Suprapubic skin (tissue), 4 donors: ENCODE measurements at regions not wholly inside any gene's neighbourhood (a gene's known extent, or its start where the extent isn't known, plus 50 kb on each side); places are given as distances from the start of the nearest gene placed in this dataset.

Source experiments
- DNase-seq, 2 donors: peaks; one replicate each; pipeline ENCODE4 v3.0.0-alpha.2; 2019; ENCODE audit warnings: low spot score in 2 of 2
- H3K27ac ChIP-seq: fragments of 200-600 bp; sonication (generic); one replicate; pipeline ENCODE4 v1.5.1; 2019
- H3K27me3 ChIP-seq: fragments of 200-600 bp; sonication (generic); one replicate; pipeline ENCODE4 v1.5.1; 2019
- H3K36me3 ChIP-seq: fragments of 200-600 bp; sonication (generic); one replicate; pipeline ENCODE4 v1.5.1; 2019
- H3K4me1 ChIP-seq: fragments of 200-600 bp; sonication (generic); one replicate; pipeline ENCODE4 v1.5.1; 2019
- H3K4me3 ChIP-seq: fragments of 200-600 bp; sonication (generic); one replicate; pipeline ENCODE4 v1.5.1; 2019; ENCODE audit warnings: mild to moderate bottlenecking
- H3K9me3 ChIP-seq: fragments of 200-600 bp; sonication (generic); one replicate; pipeline ENCODE4 v1.5.1; 2019
- EP300 ChIP-seq: sonication (generic); formaldehyde crosslinking; IDR thresholded peaks from one replicate; pipeline ENCODE4 v1.6.1; 2017; ENCODE audit warnings: antibody characterized with exemption
- POLR2A ChIP-seq, 2 donors: fragments of 450-650 bp; IDR thresholded peaks; one replicate each; pipeline ENCODE4 v1.6.1; 2017; ENCODE audit warnings: antibody characterized with exemption in 2 of 2, mild to moderate bottlenecking in 2 of 2, moderate library complexity in 2 of 2
- POLR2AphosphoS5 ChIP-seq, 3 donors: sonication (generic); formaldehyde crosslinking; IDR thresholded peaks; one replicate each; pipeline ENCODE4 v1.6.1; 2017; ENCODE audit warnings: antibody characterized with exemption in 3 of 3
- WGBS: methylation state at CpG from one replicate; pipeline ENCODE4 v1.1.5; 2018; 5-methylcytosine and 5-hydroxymethylcytosine counted together
- TF ChIP-seq, protein P1 (sequence below), 2 donors: fragments of 200-600 bp in 1 of 2; fragments of 450-650 bp in 1 of 2; sonication (generic) in 1 of 2; IDR thresholded peaks; one replicate each; pipeline ENCODE4 v1.5.1; 2016 to 2019; ENCODE audit warnings: antibody characterized with exemption in 2 of 2, mild to moderate bottlenecking in 1 of 2, moderate library complexity in 1 of 2

DNA sequence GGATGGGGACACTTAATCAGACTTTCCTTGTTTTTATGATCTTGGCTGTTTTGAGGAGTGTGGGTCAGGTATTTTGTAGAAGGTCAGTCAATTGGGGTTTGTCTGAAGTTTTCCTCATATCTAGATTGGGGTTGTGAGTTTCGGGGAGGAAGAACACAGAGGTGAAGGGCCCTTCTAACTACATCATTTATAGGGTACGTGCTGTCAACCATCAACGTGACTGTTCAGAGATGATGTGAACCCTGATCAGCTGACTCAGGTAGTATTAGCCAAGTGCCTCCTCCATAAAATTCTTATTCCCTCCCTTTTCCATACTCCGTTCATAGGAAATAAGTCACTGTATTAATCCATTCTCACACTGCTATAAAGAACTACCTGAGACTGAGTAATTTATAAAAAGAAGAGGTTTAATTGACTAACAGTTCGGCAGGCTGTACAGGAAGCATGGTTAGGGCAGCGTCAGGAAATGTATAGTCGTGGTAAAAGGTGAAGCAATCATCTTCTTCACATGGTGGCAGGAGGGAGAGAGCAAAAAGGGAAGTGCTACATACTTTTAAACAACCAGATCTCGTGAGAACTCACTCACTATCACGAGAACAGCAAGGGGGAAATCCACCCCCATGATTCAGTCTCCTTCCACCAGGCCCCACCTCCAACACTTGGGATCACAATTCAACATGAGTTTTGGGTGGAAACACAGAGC is 547.1 kb upstream of the LINC00305 start:
- DNase-seq = no peak
- 79% methylated on average over 9 of the region's 9 CpGs for WGBS
- Histone ChIP-seq H3K27ac (no peak overlapping the region), H3K4me1 (no peaks in the 10 kb centered on the region), H3K36me3 (no peaks in the 10 kb centered on the region), H3K4me3 (no peak overlapping the region), H3K9me3 (no peaks in the 10 kb centered on the region), H3K27me3 (no peaks in the 10 kb centered on the region)
- TF ChIP-seq POLR2A (IDR thresholded peaks at IDR 0.05) (no peak), EP300 (no peak)
- TF ChIP-seq, protein P1, sequence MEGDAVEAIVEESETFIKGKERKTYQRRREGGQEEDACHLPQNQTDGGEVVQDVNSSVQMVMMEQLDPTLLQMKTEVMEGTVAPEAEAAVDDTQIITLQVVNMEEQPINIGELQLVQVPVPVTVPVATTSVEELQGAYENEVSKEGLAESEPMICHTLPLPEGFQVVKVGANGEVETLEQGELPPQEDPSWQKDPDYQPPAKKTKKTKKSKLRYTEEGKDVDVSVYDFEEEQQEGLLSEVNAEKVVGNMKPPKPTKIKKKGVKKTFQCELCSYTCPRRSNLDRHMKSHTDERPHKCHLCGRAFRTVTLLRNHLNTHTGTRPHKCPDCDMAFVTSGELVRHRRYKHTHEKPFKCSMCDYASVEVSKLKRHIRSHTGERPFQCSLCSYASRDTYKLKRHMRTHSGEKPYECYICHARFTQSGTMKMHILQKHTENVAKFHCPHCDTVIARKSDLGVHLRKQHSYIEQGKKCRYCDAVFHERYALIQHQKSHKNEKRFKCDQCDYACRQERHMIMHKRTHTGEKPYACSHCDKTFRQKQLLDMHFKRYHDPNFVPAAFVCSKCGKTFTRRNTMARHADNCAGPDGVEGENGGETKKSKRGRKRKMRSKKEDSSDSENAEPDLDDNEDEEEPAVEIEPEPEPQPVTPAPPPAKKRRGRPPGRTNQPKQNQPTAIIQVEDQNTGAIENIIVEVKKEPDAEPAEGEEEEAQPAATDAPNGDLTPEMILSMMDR (IDR thresholded peaks at IDR 0.05) = no peak

DNA sequence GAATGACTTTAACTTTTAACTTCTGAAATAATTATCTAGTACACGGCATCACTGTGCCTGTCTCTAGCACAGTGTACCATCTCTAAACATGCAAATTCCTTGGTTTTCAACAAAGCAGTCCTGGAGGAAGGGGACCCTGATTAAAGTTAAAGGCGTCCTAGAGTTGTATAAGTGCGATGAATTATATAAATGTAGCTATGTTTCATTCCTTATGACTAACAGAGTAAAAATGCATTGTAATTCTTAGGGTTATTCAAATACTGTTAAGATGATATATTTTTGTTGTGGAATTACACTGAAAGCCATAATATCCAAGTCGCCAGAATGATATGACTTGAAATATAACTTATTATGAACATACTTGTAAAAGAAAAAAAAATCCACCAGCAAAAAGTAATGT is 544.9 kb upstream of the LINC00305 start:
- Histone ChIP-seq H3K27me3 (no peaks in the 10 kb centered on the region), H3K36me3 (no peaks in the 10 kb centered on the region)
- 74% methylated on average over 4 of the region's 4 CpGs for WGBS

DNA sequence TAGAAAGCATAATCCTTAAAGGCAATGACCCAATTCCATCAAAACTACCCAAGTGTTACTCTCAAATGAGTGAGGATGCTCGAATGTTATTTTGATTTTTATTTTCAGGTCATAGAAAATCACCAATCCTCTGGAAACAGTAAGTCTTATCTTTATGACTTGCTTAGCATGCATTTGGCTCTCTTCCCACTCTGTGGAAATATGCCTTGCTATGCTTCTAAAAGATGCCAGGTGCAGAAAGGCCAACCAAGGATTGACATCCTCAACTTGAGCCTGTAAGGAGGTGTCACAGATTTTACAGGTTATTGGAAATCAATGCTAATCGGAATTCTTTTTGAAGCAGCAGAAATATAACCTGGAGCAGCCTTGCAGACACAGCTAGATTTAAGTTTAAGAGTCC is 543.9 kb upstream of the LINC00305 start:
- no peaks in the 10 kb centered on the region for H3K4me1 ChIP-seq

More for the DNA sequence above, 544.9 kb upstream of the LINC00305 start:
- TF ChIP-seq POLR2AphosphoS5 (IDR thresholded peaks at IDR 0.05) = no peak
- no peak for TF ChIP-seq POLR2A (IDR thresholded peaks at IDR 0.05)
- TF ChIP-seq, protein P1 (IDR thresholded peaks at IDR 0.05) = no peak
- no peak for TF ChIP-seq EP300
- Histone ChIP-seq H3K4me1 (no peaks in the 10 kb centered on the region), H3K4me3 (no peak overlapping the region), H3K27ac (no peak overlapping the region), H3K9me3 (no peaks in the 10 kb centered on the region)
- no peak for DNase-seq

DNA sequence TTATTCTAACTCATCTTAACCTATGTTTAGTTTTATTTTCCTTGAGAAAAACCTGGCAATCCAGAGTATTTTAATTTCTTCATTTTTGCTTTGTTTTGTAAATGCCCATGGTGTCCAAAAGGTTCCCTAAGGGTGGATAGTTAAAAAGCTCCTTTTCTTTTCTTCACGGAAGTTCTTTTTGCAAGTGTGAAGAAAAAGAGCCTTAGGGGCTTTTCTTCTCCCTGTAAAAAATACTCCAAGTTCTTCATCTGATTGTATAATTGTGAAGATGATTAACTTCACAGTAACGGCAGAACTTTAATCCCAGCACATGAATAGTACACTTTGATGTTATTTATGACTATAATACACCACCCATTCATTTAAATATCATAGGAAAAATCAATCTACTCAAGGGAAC is 530.2 kb upstream of the LINC00305 start:
- Histone ChIP-seq H3K27me3 (no peaks in the 10 kb centered on the region), H3K9me3 (no peaks in the 10 kb centered on the region), H3K4me3 (no peak overlapping the region), H3K27ac (no peak overlapping the region), H3K4me1 (no peaks in the 10 kb centered on the region), H3K36me3 (no peaks in the 10 kb centered on the region)
- TF ChIP-seq EP300 (no peak), POLR2AphosphoS5 (IDR thresholded peaks at IDR 0.05) (no peak), POLR2A (IDR thresholded peaks at IDR 0.05) (no peak)
- TF ChIP-seq, protein P1 (IDR thresholded peaks at IDR 0.05) = no peak
- WGBS = 30% methylated on average over 2 of the region's 2 CpGs
- no peak for DNase-seq

More for the DNA sequence above, 543.9 kb upstream of the LINC00305 start:
- 69% methylated on average over 2 of the region's 2 CpGs for WGBS
- DNase-seq = no peak
- H3K36me3 ChIP-seq = no peaks in the 10 kb centered on the region
- H3K4me3 ChIP-seq = no peak overlapping the region
- H3K9me3 ChIP-seq = no peaks in the 10 kb centered on the region
- TF ChIP-seq EP300 (no peak), POLR2A (IDR thresholded peaks at IDR 0.05) (no peak), POLR2AphosphoS5 (IDR thresholded peaks at IDR 0.05) (no peak)
- TF ChIP-seq, protein P1 (IDR thresholded peaks at IDR 0.05) = no peak
- H3K27ac ChIP-seq = no peak overlapping the region
- H3K27me3 ChIP-seq = no peaks in the 10 kb centered on the region

DNA sequence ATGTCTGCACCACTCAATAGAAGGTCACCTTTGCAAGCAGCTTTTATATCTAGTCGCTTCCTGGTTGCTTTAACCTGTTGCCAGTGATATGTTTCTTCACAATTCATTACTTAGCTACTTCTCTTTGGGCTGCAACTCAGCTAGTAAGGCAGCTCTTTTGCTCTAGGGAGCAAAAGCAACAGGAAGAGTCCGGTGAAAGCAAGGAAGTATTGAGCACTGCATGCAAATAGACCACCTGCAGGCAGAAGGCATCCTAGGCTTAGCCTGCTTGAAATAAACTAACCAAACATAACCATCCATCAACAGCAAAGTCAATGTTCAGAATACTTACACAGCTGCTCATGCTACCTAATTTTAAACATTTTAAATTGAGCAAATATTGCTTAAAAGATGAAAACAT is 529.2 kb upstream of the LINC00305 start:
- Histone ChIP-seq H3K4me1 (no peaks in the 10 kb centered on the region), H3K27ac (no peak overlapping the region), H3K27me3 (no peaks in the 10 kb centered on the region), H3K36me3 (no peaks in the 10 kb centered on the region), H3K9me3 (no peaks in the 10 kb centered on the region), H3K4me3 (no peak overlapping the region)
- WGBS = 61% methylated on average over 2 of the region's 2 CpGs
- no peak for DNase-seq
- TF ChIP-seq POLR2AphosphoS5 (IDR thresholded peaks at IDR 0.05) (no peak), POLR2A (IDR thresholded peaks at IDR 0.05) (no peak), EP300 (no peak)
- TF ChIP-seq, protein P1 (IDR thresholded peaks at IDR 0.05) = no peak
